ENCODE measurements at regions not wholly inside any gene's neighbourhood (a gene's known extent, or its start where the extent isn't known, plus 50 kb on each side); places are given as distances from the start of the nearest gene placed in this dataset.

GRCh38 chr5:104952876-104953275, 1390.3 kb upstream of the NUDT12 start:
- H3K9me3 Mint-ChIP-seq (ENCODE audit: unreplicated experiment): no peaks in the 10 kb centered on the region

GRCh38 chr5:104951829-104952228, 1389.2 kb upstream of the NUDT12 start:
- no peaks in the 10 kb centered on the region for H3K36me3 ChIP-seq (ENCODE audit: insufficient read depth, low read length)
- H3K4me1 Mint-ChIP-seq (ENCODE audit: low read depth, unreplicated experiment): peaks cover 2% of the 10 kb centered on the region

More at GRCh38 chr5:104952876-104953275, 1390.3 kb upstream of the NUDT12 start:
- no peaks in the 10 kb centered on the region for H3K79me2 ChIP-seq (ENCODE audit: insufficient read depth, low read length)
- H3K9me3 ChIP-seq (ENCODE audit: insufficient read depth, low read depth, low read length): no peaks in the 10 kb centered on the region
- no peak overlapping the region for H3K4me2 ChIP-seq (ENCODE audit: low read length)
- Mint-ChIP-seq H3K4me3 (ENCODE audit: unreplicated experiment) (no peak overlapping the region), H3K36me3 (ENCODE audit: low read depth, unreplicated experiment) (no peaks in the 10 kb centered on the region), H3K27ac (ENCODE audit: unreplicated experiment) (no peak overlapping the region), H3K27me3 (ENCODE audit: low read depth, unreplicated experiment) (no peaks in the 10 kb centered on the region), H3K4me1 (ENCODE audit: low read depth, unreplicated experiment) (peaks cover 2% of the 10 kb centered on the region)
- H3K4me3 ChIP-seq (ENCODE audit: insufficient read depth, low read depth, low read length): no peak overlapping the region
- no peak overlapping the region for H3K27ac ChIP-seq (ENCODE audit: low read depth, low read length)
- no peaks in the 10 kb centered on the region for H3K27me3 ChIP-seq (ENCODE audit: insufficient read depth, low read length)
- H3K9ac ChIP-seq (ENCODE audit: low read length): no peak overlapping the region
- no peaks in the 10 kb centered on the region for H4K20me1 ChIP-seq (ENCODE audit: insufficient read depth, low read length)
- no peaks in the 10 kb centered on the region for H3K4me1 ChIP-seq (ENCODE audit: insufficient read depth, low read length)
- DNase-seq (ENCODE audit: low read depth): no peak
- no peak for TF ChIP-seq CTCF (IDR thresholded peaks at IDR 0.05; ENCODE audit: insufficient read depth, low read depth, low read length)
- TF ChIP-seq EZH2 (IDR thresholded peaks at IDR 0.05; ENCODE audit: insufficient read depth, low read length): no peak
- H2AFZ ChIP-seq (ENCODE audit: low read depth, low read length): no peak overlapping the region
- no peaks in the 10 kb centered on the region for H3K36me3 ChIP-seq (ENCODE audit: insufficient read depth, low read length)
- FAIRE-seq: no peak

More at GRCh38 chr5:104951829-104952228, 1389.2 kb upstream of the NUDT12 start:
- FAIRE-seq (no peak), DNase-seq (ENCODE audit: low read depth) (no peak)
- H3K4me3 ChIP-seq (ENCODE audit: insufficient read depth, low read depth, low read length): no peak overlapping the region
- H3K4me1 ChIP-seq (ENCODE audit: insufficient read depth, low read length): no peaks in the 10 kb centered on the region
- no peaks in the 10 kb centered on the region for H3K36me3 Mint-ChIP-seq (ENCODE audit: low read depth, unreplicated experiment)
- H3K27ac Mint-ChIP-seq (ENCODE audit: unreplicated experiment): no peak overlapping the region
- H3K79me2 ChIP-seq (ENCODE audit: insufficient read depth, low read length): no peaks in the 10 kb centered on the region
- TF ChIP-seq CTCF (IDR thresholded peaks at IDR 0.05; ENCODE audit: insufficient read depth, low read depth, low read length): no peak
- TF ChIP-seq EZH2 (IDR thresholded peaks at IDR 0.05; ENCODE audit: insufficient read depth, low read length): no peak
- H3K9me3 Mint-ChIP-seq (ENCODE audit: unreplicated experiment): no peaks in the 10 kb centered on the region
- H4K20me1 ChIP-seq (ENCODE audit: insufficient read depth, low read length): no peaks in the 10 kb centered on the region
- H3K9ac ChIP-seq (ENCODE audit: low read length): no peak overlapping the region
- H3K4me2 ChIP-seq (ENCODE audit: low read length): no peak overlapping the region
- H3K4me3 Mint-ChIP-seq (ENCODE audit: unreplicated experiment): no peak overlapping the region
- no peaks in the 10 kb centered on the region for H3K27me3 Mint-ChIP-seq (ENCODE audit: low read depth, unreplicated experiment)
- no peak overlapping the region for H2AFZ ChIP-seq (ENCODE audit: low read depth, low read length)
- H3K27me3 ChIP-seq (ENCODE audit: insufficient read depth, low read length): no peaks in the 10 kb centered on the region
- no peak overlapping the region for H3K27ac ChIP-seq (ENCODE audit: low read depth, low read length)
- H3K9me3 ChIP-seq (ENCODE audit: insufficient read depth, low read depth, low read length): no peaks in the 10 kb centered on the region

All from astrocyte (in vitro differentiated cells and primary cell).